K562 (cell line): ENCODE measurements at regions not wholly inside any gene's neighbourhood (a gene's known extent, or its start where the extent isn't known, plus 50 kb on each side); places are given as distances from the start of the nearest gene placed in this dataset.

Source experiments
- ATAC-seq: fragments of 200-7000 bp; cut with Tn5 transposase; 3 replicates; pipeline ENCODE4 v1.9.1; 2020; ENCODE audit warnings: moderate library complexity
- BruUV-seq: library from RNA; stranded (reverse); fragments of 400-500 nt; replicated peaks from 2 replicates; lab custom pipeline; 2021; lab: Mats Ljungman, UMichigan
- CTCF ChIA-PET: fragments of 300-600 bp; formaldehyde crosslinking; extraction: SDS; loops from one replicate; lab custom pipeline; 2021; ENCODE audit warnings: low intra/inter-chr PET ratio; lab: Yijun Ruan, JAX
- POLR2A ChIA-PET: fragments of 300-600, 350-650 bp; sonication (Branson Sonifier 250); formaldehyde crosslinking; extraction: SDS; loops from one replicate; lab custom pipeline; 2021; ENCODE audit warnings: antibody characterized with exemption, inconsistent platforms; lab: Yijun Ruan, JAX
- DNase-seq, 4 experiments: peaks; one replicate each; pipeline versions ENCODE4 v3.0.0 to v3.0.0-alpha.2; 2011 to 2018; ENCODE audit warnings: low spot score in 3 of 4, mixed read lengths in 3 of 4; ENCODE audit errors: extremely low read depth in 1 of 4
- FAIRE-seq: peaks from 2 replicates; lab custom pipeline; 2011; peaks lifted over from hg19 to GRCh38; lab: Jason Lieb, UNC
- H2AFZ ChIP-seq: 2 replicates; pipeline ENCODE4 v1.6.0; 2011; ENCODE audit warnings: low read depth, low read length, control low read depth, inconsistent platforms
- H3K27ac ChIP-seq: fragments of 200-600 bp; 3 replicates; pipeline ENCODE4 v1.8.0; 2011; ENCODE audit warnings: low read depth, mild to moderate bottlenecking, control low read depth, inconsistent platforms, low read length, moderate library complexity, mixed read lengths; ENCODE audit errors: extremely low read depth
- H3K27me3 ChIP-seq, 2 experiments: fragments of 300-600 bp in 1 of 2; 2 replicates in 1 of 2; 3 replicates in 1 of 2; pipeline versions ENCODE4 v1.6.0 to v1.8.0; 2011; ENCODE audit warnings: inconsistent platforms in 2 of 2, low read length in 2 of 2, mild to moderate bottlenecking in 1 of 2, mixed read lengths in 1 of 2, moderate library complexity in 1 of 2; ENCODE audit not compliant: control insufficient read depth in 2 of 2, insufficient read depth in 2 of 2
- H3K36me3 ChIP-seq: fragments of 300-600 bp; 3 replicates; pipeline ENCODE4 v1.8.0; 2011; ENCODE audit warnings: mild to moderate bottlenecking, low read length, inconsistent platforms; ENCODE audit not compliant: control insufficient read depth, insufficient read depth
- H3K4me1 ChIP-seq, 2 experiments: fragments of 200-600 bp in 1 of 2; replicated peaks in 1 of 2; 2 replicates in 1 of 2; 3 replicates in 1 of 2; pipeline versions ENCODE4 v1.5.1 to v1.8.0; 2011; ENCODE audit warnings: inconsistent platforms in 2 of 2, low read length in 2 of 2, mild to moderate bottlenecking in 1 of 2, mixed read lengths in 1 of 2, moderate library complexity in 1 of 2; ENCODE audit not compliant: control insufficient read depth in 2 of 2, insufficient read depth in 2 of 2
- H3K4me2 ChIP-seq: 2 replicates; pipeline ENCODE4 v1.6.1; 2011; ENCODE audit warnings: low read length, control low read depth, inconsistent platforms, mixed read lengths; ENCODE audit not compliant: insufficient read depth
- H3K4me3 ChIP-seq: fragments of 200-600 bp; sonication (generic), shearing (Covaris generic); 2 replicates; pipeline ENCODE4 v1.5.1; 2016; ENCODE audit warnings: control low read depth, inconsistent platforms
- H3K79me2 ChIP-seq: fragments of 200-600 bp; 3 replicates; pipeline ENCODE4 v1.8.0; 2011; ENCODE audit warnings: low read length, inconsistent platforms; ENCODE audit not compliant: control insufficient read depth, insufficient read depth
- H3K9ac ChIP-seq, 2 experiments: 2 replicates each; pipeline versions ENCODE4 v1.6.0 to v1.6.1; 2011; ENCODE audit warnings: low read depth in 2 of 2, low read length in 2 of 2, control low read depth in 1 of 2, inconsistent platforms in 1 of 2, mild to moderate bottlenecking in 1 of 2, mixed read lengths in 1 of 2; ENCODE audit not compliant: insufficient read depth in 1 of 2
- H3K9me1 ChIP-seq: one replicate; pipeline ENCODE4 v1.6.0; 2011; ENCODE audit warnings: inconsistent platforms, mild to moderate bottlenecking, low read length, moderate library complexity; ENCODE audit not compliant: control insufficient read depth, insufficient read depth
- H3K9me3 ChIP-seq: replicated peaks from 2 replicates; pipeline ENCODE4 v1.5.1; 2011; ENCODE audit warnings: low read depth, low read length, inconsistent platforms; ENCODE audit not compliant: control insufficient read depth, insufficient read depth
- H4K20me1 ChIP-seq: replicated peaks from 2 replicates; pipeline ENCODE4 v1.6.1; 2011; ENCODE audit warnings: low read length, inconsistent platforms, mixed read lengths; ENCODE audit not compliant: control insufficient read depth, insufficient read depth
- CGGBP1 ChIP-seq: fragments of 250-450 bp; sonication (Bioruptor Pico); IDR thresholded peaks from 2 replicates; pipeline ENCODE4 v1.9.0; 2021; ENCODE audit warnings: mild to moderate bottlenecking
- CREB3 ChIP-seq: fragments of 450-650 bp; conservative IDR thresholded peaks from 2 replicates; pipeline ENCODE4 v1.6.1; 2016; ENCODE audit warnings: missing genetic modification characterization, low read depth, mild to moderate bottlenecking, missing compliant biosample characterization, moderate library complexity
- HDGF ChIP-seq: fragments of 450-650 bp; IDR thresholded peaks from 2 replicates; pipeline ENCODE4 v1.6.1; 2016
- LCOR ChIP-seq: sonication (generic); formaldehyde crosslinking; IDR thresholded peaks from 2 replicates; pipeline ENCODE4 v1.8.0; 2022; ENCODE audit warnings: mild to moderate bottlenecking, missing genetic modification reagents
- WGBS: fragments of 100-300 bp; shearing (Covaris generic); methylation state at CpG from one replicate; pipeline ENCODE4 v1.1.6; 2016; ENCODE audit warnings: low coverage, mixed read lengths; ENCODE audit not compliant: insufficient coverage; ENCODE audit errors: missing lambda C conversion rate; 5-methylcytosine and 5-hydroxymethylcytosine counted together
- in situ Hi-C: fragments of 300-500 bp; cut with MboI; formaldehyde crosslinking; loops from 4 replicates; pipeline ENCODE4 v1.15.0; 2018; ENCODE audit warnings: inconsistent platforms, mixed read lengths
- intact Hi-C: fragments of 100-400 bp; cut with micrococcal nuclease; formaldehyde crosslinking; loops from 2 replicates; pipeline ENCODE4 v1.14.2; 2022

GRCh38 chr7:108637049-108637621 lies 67.5 kb downstream of the DNAJB9 start (continued):
- TF ChIP-seq CREB3 (tag): no peak

- no peak for FAIRE-seq
- in situ Hi-C loops: no loop called here
- CTCF ChIA-PET: no interaction called here
Observed at GRCh38 chr7:108642126-108642525, 72.5 kb downstream of the DNAJB9 start.

More at GRCh38 chr7:108642126-108642525, 72.5 kb downstream of the DNAJB9 start:
- Histone ChIP-seq H2AFZ (no peak overlapping the region), H3K4me1 (no peaks in the 10 kb centered on the region), H3K79me2 (no peaks in the 10 kb centered on the region), H3K4me3 (no peak overlapping the region), H3K9me1 (no peaks in the 10 kb centered on the region), H3K36me3 (no peaks in the 10 kb centered on the region), H3K27me3 (peaks cover 0 to 4% of the 10 kb centered on the region in 2 experiments; a peak in 1 of 5 replicates), H3K9ac (no peak overlapping the region), H4K20me1 (no peaks in the 10 kb centered on the region), H3K4me2 (no peak overlapping the region), H3K9me3 (no peaks in the 10 kb centered on the region), H3K27ac (no peak overlapping the region)
- intact Hi-C loops: no loop called here
- 0% methylated on average over 1 of the region's 1 CpG for WGBS
- ATAC-seq (no peak), DNase-seq (no peak)
- POLR2A ChIA-PET: no interaction called here
- TF ChIP-seq HDGF: no peak
- no peak for TF ChIP-seq CGGBP1 (CRISPR knock-in tag)
- TF ChIP-seq LCOR (CRISPR knock-in tag): no peak
- BruUV-seq: no TSS peak
